ENCODE measurements at regions not wholly inside any gene's neighbourhood (a gene's known extent, or its start where the extent isn't known, plus 50 kb on each side); places are given as distances from the start of the nearest gene placed in this dataset.
"Not testable (repeated sequence)": the region's sequence is repeated elsewhere in the genome, so short reads cannot be mapped to it uniquely, and the experiment has no call there.

GRCh38 chr2:211205358-211205757 is 649.0 kb downstream of the CPS1 start:
- in situ Hi-C loops (cut with MboI; ENCODE audit: low pct_unique_long_range_greater_than_20kb, low sequenced_read_pairs, unreplicated experiment), result no loop called here
- TF ChIP-seq CTCF (IDR thresholded peaks at IDR 0.05; ENCODE audit: extremely low read depth, insufficient read depth, missing control alignments), result no peak
- no peak for DNase-seq (ENCODE audit: low spot score)

- no peak for TF ChIP-seq CTCF (IDR thresholded peaks at IDR 0.05; ENCODE audit: extremely low read depth, insufficient read depth, missing control alignments)
- DNase-seq (ENCODE audit: low spot score), result no peak
- in situ Hi-C loops (cut with MboI; ENCODE audit: low pct_unique_long_range_greater_than_20kb, low sequenced_read_pairs, unreplicated experiment), result no loop called here
These were observed 649.4 kb downstream of the CPS1 start for GRCh38 chr2:211205836-211206235.

GRCh38 chr2:211216221-211216620 is 659.8 kb downstream of the CPS1 start:
- DNase-seq (ENCODE audit: low spot score), result no peak
- peak; percentile 6 for TF ChIP-seq CTCF (IDR thresholded peaks at IDR 0.05; ENCODE audit: extremely low read depth, insufficient read depth, missing control alignments)
- in situ Hi-C loops (cut with MboI; ENCODE audit: low pct_unique_long_range_greater_than_20kb, low sequenced_read_pairs, unreplicated experiment), result no loop called here

- in situ Hi-C loops (cut with MboI; ENCODE audit: low pct_unique_long_range_greater_than_20kb, low sequenced_read_pairs, unreplicated experiment), result not testable (repeated sequence)
These were observed 663.1 kb downstream of the CPS1 start for GRCh38 chr2:211219548-211219947.

GRCh38 chr2:211225784-211226183 is 669.4 kb downstream of the CPS1 start:
- in situ Hi-C loops (cut with MboI; ENCODE audit: low pct_unique_long_range_greater_than_20kb, low sequenced_read_pairs, unreplicated experiment), result no loop called here
- no peak for DNase-seq (ENCODE audit: low spot score)
- no peak for TF ChIP-seq CTCF (IDR thresholded peaks at IDR 0.05; ENCODE audit: extremely low read depth, insufficient read depth, missing control alignments)

More at GRCh38 chr2:211219548-211219947, 663.1 kb downstream of the CPS1 start:
- not testable (repeated sequence) for DNase-seq (ENCODE audit: low spot score)

GRCh38 chr2:211228559-211228958 is 672.2 kb downstream of the CPS1 start:
- in situ Hi-C loops (cut with MboI; ENCODE audit: low pct_unique_long_range_greater_than_20kb, low sequenced_read_pairs, unreplicated experiment), result no loop called here
- no peak for TF ChIP-seq CTCF (IDR thresholded peaks at IDR 0.05; ENCODE audit: extremely low read depth, insufficient read depth, missing control alignments)
- no peak for DNase-seq (ENCODE audit: low spot score)

GRCh38 chr2:211237586-211238275 is 681.3 kb downstream of the CPS1 start:
- no peak for DNase-seq (ENCODE audit: low spot score)
- TF ChIP-seq CTCF (IDR thresholded peaks at IDR 0.05; ENCODE audit: extremely low read depth, insufficient read depth, missing control alignments), result no peak
- in situ Hi-C loops (cut with MboI; ENCODE audit: low pct_unique_long_range_greater_than_20kb, low sequenced_read_pairs, unreplicated experiment), result no loop called here
